NOMO-1 treated with dmso at 0.1 percent for 144 hours (cell line): ENCODE measurements at regions not wholly inside any gene's neighbourhood (a gene's known extent, or its start where the extent isn't known, plus 50 kb on each side); places are given as distances from the start of the nearest gene placed in this dataset.

Experiments used
- DNase-seq: peaks from one replicate; lab custom pipeline; 2025; ENCODE audit not compliant: unreplicated experiment; lab: John Stamatoyannopoulos, UW

GRCh38 chr16:80023865-80024264 lies 423.3 kb upstream of the MAF start:
- no peak for DNase-seq

DNA sequence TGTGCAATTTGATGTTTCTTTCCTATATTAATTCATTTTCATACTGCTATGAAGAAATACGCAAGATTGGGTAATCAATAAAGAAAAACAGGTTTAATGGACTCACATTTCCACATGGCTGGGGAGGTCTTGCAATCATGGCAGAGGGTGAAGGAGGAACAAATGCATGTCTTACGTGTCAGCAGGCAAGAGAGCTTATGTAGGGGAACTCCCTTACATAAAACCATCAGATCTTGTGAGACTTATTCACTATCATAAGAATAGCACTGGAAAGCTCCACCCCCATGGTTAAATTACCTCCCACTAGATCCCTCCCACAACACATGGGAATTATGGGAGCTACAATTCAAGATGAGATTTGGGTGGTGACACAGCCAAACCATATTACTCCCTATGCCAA lies 418.9 kb upstream of the MAF start:
- DNase-seq, result no peak

DNA sequence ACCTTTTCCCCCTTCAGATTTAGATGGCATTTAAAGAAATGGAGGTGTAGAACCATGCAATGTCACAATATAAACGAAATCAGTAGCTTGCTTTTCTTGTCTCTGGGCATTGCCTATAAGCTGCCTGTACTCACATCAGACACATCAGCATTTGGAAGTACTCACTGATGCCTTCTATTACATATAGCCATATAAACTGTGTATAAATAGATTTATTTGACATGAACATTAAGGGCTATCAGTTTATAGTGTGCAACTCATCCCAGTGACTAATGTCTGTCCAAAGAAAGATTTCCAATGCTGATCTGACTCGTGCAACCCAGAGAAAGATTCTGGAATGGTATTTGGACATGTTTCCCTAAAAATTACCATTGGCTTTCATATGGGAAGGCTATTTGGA lies 417.9 kb upstream of the MAF start:
- no peak for DNase-seq

- DNase-seq, result no peak
Measured at GRCh38 chr16:80016731-80017326, 416.3 kb upstream of the MAF start.

- DNase-seq, result no peak
Measured at GRCh38 chr16:80015566-80015965, 415.0 kb upstream of the MAF start.

GRCh38 chr16:80014241-80014939 lies 413.9 kb upstream of the MAF start:
- DNase-seq, result no peak

DNA sequence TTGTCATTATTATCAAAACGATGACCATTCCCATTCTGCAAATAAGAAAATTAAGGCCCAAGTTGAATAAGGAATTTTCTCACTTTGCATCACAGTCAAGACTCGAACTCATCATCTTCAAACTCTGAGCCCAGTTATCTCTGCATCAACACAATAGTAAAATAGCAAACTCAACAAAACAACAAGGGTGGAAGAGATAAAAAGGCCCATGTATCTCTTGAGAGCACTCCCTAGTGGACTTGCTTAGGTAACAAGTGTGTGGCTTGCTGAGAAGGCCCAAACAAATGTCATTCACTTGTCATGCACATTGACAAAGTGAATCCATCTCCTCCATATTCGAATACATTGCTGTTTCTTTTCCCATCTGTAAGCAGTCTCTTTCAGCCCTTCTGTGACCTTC lies 412.0 kb upstream of the MAF start:
- DNase-seq, result no peak

DNA sequence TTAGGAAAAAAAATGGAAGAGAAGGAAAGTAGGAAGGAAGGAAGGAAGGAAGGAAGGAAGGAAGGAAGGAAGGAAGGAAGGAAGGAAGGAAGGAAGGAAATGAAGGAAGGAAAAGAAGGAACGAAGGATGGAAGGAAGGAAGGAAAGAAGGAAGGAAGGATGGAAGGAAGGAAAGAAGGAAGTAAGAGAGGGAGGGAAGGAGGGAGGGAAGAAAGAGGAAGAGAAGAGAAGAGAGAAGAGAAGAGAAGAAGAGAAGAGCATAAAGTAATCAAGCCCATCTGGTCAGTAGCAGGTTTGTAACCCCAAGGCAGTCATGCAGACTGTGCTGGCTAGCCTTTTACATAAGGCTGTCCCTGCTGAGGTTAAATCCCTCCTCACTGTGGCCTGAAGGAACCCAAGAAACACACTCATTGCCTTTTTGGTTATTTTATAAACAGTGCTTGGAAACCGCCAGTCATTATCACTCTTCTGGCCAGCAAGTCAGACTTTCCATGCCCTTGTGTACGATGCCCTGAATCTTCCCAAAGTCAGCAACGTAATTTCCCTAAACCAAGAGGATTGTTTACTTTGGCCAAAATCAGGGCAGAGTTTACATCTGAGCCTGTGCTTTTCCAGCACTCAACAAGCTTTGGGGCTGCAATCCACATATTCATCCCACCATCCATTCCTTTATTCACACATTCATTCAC lies 409.6 kb upstream of the MAF start:
- DNase-seq, result no peak

DNA sequence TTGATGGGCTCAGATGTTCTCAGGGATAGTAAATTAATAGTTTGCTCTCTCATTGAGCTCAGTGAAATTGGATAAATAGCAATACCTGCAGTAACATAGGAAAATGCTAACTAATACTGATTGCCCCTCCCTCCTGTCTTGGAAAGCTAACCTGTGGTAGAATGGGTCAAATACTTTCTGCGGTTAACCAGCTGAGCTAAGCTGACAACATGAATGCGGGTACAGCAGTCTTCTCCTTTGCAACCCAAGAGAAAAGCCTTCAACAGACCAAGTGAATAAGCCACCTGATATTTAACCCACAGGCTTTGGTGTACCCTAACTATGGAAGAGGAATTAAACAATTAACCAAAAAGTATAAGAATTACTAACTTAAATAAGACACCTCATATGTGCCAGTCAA lies 408.3 kb upstream of the MAF start:
- no peak for DNase-seq

- no peak for DNase-seq
Measured at GRCh38 chr16:80007231-80007630, 406.7 kb upstream of the MAF start.

- no peak for DNase-seq
Measured at GRCh38 chr16:80006241-80007215, 406.0 kb upstream of the MAF start.

DNA sequence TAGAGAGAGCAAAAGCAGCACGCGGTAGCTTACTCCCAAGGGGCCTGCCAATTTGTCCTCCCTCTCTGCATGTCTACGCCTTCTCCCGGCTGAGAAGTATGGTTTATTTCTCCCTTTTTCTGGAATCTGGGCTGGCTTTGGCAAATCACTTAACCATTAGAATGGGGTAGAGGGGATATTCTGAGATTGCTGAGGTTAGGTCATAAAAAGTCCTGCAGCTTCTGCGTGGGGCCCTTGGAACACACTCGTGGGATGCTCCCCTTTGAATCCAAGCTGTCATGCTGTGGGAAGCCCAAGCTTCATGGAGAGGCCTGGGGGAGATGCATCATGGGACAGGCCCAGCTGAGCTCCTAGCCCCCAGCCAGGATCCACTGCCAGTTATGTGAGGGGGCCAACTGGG lies 403.6 kb upstream of the MAF start:
- DNase-seq, result no peak

GRCh38 chr16:80002261-80002660 lies 401.7 kb upstream of the MAF start:
- DNase-seq, result no peak

DNA sequence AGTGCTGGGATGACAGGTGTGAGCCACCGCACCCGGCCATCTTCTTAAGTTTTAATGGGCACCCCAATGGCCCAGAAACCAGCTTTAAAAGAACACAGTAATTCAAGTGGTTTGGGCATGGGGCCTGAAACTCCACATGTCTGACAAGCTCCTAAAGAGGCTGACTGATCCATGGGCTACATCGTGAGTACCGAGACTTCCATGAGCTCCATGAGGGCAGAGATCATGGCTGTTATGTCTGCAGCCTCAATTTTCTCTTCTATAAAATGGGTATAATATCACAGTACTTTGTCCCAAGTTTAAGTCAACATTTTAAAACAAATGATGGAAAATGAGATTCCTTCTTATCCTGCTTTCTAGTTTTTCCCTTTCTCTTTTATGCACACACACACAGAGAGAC lies 397.6 kb upstream of the MAF start:
- DNase-seq, result no peak

DNA sequence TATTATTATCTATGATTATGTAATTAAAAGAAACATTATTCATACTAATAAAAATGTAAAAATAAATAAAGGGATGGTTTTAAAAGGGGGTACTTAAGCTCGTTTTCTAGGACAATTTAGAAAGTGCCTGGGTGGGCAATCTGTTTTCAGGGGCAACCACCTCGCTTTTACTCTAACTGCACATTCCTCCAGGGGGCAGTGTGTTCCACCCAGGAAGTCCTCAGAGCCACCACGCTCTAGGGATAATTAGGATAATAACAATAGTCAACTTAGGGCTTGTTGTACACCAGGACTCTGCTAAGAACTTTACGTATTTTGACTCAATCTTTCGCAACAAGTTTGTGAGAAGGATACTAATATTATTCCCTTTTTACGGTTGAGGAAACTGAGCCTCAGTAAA lies 396.7 kb upstream of the MAF start:
- no peak for DNase-seq

DNA sequence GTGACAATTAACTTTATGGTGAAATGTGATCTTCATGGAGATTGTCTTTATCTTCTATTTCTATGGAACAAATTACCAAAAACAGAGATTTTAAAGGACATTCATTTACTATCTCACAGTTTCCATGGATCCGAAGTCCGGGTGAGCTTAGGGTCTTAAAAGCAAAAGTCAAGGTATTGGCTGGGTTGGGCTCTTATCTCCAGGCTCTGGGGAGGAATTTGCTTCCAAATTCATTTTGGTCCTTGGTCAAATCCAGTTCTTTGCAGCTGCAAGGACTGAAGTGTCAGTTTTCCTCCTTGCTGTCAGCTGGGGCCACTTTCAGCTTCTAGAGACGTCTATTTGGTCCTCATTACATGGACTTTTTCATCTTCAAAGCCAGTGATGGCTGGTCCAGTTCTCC lies 395.8 kb upstream of the MAF start:
- DNase-seq, result no peak

DNA sequence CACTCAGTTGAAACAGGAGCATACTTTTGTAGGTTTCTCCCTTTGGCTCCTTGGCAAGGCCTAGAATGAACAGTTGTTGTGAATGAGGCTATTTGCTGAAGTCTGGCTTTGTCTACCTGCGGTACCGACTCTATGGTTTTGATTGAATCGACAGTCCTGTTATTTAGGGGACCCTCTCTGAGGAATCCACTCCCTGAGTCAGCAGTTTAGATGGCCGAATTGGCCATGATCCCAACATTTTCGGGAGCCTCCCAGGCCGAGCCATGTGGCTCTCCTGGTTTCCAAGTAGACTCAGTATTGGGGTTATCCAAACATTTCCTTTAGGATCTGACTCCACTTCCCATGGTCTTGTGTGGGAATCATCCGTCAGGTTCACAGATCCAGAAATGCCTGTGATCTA lies 394.8 kb upstream of the MAF start:
- DNase-seq, result no peak

DNA sequence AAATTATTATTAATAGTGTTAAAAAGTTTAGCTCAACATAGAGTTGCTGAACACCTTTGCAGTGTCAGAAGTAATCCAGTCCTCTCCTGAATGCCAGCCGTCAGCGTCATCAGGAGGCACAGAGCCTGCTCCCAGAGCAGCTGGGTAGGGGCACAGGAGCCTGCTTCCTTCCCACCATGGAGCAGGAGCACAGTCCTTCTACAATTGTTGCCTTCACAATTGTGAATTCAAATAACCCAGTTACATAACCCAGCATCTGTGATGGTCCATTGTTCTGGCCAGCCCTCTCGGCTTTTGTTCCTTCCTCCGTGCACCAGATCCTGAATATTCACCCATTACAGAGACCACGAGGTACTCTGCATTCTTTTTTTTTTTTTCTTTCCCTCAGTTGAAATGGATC lies 393.9 kb upstream of the MAF start:
- DNase-seq, result no peak

GRCh38 chr16:79993629-79994209 lies 393.2 kb upstream of the MAF start:
- DNase-seq, result no peak

GRCh38 chr16:79991969-79992368 lies 391.4 kb upstream of the MAF start:
- no peak for DNase-seq

DNA sequence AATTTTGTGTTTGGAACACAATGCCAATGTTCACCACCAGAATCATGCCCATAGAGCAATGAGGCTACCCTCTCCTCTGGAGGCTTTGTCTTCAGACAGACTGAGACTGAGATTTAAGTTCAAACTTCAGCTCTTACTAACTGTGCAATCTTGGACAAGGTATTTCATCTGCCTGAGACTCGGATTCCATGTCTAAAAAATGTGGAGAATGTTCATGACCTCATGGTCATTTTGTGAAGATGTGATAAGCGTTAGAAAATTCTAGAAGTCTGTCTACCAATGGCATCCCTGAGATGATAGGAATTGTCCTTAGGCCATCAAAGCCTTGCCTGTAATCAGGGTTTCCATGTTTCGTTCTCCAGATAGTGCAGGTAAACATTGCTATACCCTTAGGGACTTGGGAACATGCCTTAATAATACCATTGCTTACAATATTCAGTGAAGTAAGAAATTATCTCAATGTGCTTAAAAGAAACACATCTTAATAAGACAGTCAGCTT lies 388.2 kb upstream of the MAF start:
- DNase-seq, result no peak
